HG02642 (cell line): ENCODE measurements at regions not wholly inside any gene's neighbourhood (a gene's known extent, or its start where the extent isn't known, plus 50 kb on each side); places are given as distances from the start of the nearest gene placed in this dataset.
"Not testable (repeated sequence)": the region's sequence is repeated elsewhere in the genome, so short reads cannot be mapped to it uniquely, and the experiment has no call there.

Experiments
- ATAC-seq: cut with Tn5 transposase; IDR thresholded peaks from one replicate; pipeline ENCODE4 v1.9.1; 2021; ENCODE audit warnings: mild to moderate bottlenecking; ENCODE audit not compliant: unreplicated experiment, poor library complexity

DNA sequence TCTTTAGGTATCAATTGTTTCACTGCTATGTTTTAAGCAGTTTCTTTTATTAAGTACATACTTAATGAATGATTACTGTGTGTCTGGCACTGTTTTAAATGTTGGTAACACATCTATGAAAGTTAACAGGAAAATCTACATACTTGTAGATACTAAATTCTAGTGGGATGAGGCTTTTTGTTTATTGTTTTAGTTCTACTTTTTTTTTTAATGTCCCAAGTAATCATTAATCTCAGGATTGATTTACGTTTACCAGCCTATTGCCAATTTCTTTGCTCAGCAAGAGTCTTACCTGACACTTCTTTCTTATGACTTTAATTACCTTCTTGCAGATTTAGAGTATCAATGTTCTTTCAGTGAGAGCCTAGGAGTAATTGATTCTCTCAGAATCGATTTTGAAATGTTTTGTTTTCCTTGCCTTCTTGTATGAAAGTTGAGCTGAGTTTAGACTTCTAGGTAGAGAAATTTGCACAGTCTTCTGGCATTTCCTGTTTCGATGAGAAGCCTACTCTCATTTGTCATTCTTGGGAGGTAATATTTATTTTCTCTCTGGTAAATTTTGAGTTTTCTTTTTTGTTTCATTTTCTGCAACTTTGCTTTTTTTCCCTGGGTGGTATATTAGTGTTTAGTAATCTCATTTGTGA lies 235.2 kb upstream of the ANKRD50 start:
- no peak for ATAC-seq

DNA sequence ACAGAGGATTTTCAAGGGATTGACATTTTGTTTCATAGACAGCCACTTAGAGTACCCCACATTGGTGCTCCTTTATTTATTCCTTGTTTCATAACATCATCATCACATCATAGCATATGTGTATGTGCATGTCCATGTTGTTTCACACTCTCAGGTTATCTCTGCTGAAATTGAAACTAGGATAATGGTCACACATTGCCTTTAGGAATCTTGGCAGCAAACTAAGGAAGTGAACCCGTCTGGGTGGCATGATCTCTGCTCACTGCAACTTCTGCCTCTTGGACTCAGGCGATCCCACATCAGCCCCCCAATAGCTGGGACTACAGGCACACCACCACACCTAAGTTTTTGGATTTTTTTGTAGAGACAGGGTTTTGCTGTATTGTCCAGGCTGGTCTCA lies 234.2 kb upstream of the ANKRD50 start:
- no peak for ATAC-seq

DNA sequence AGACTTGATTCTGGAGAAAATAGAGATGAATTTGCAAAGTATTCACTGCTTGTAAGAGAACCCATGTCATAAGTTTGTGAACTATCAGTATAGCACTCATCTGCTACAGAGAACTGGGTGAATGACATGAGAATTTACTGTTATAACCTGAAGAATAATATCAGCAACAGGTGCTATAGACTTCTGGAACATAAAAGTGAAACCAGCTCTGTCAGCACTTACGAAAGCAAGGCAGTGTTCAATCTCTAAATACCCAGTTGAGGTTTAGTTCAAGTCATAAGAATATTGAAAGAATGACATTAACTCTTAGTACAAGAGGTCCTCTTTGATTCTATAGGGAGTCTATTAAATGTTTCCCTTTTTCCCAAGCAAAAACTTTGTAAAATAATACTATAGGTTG lies 232.9 kb upstream of the ANKRD50 start:
- ATAC-seq, result no peak

DNA sequence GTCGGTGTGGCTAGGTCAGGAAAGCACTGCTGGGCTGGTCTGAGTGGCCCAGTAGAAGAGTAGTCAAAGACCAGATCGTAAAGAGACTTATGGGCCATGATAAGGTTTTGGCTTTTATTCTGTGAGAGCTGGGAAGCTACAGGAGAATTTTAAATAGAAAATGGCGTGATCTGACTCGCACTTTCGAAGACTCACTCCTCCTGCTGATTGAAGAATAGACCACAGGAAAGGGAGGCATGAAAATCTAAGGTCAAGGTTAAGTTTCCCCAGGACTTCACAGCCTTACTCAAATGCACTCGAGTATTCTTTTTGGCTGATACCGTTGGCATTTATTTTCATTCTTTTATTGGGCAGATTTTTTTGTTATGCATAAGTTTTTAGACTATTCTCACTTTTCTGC lies 231.4 kb upstream of the ANKRD50 start:
- no peak for ATAC-seq

DNA sequence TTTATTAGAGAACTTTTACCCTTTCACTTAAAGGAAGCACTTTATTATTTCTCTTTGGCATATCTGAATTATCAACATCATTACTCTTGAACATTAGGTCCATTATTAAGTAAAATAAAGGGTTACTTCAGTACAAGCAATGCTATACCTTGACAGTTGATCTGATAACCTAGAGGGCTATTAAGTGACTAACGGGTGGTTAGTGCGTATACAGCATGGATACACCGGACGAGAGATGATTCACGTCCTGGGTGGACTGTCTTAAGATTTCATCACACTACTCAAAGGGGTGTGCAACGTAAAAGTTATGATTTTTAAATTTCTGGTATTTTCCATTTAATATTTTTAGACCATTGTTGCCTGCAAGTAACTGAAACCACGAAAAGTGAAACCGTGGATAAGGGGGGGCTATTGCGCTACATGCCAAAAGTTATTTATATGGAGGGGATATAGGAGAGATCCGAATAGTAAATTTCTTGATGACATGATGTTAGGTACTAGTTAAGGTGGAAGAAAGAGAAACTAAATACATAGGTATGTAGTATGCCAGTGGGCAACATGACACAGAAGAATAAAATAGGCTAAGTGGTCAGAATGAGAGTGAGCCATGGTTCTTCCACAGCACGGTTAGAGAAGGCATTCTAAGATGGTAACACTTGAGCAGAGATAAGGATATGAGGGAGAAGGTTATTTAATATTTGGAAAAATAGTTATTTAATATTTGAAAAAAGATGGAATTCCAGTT lies 230.8 kb upstream of the ANKRD50 start:
- no peak for ATAC-seq

DNA sequence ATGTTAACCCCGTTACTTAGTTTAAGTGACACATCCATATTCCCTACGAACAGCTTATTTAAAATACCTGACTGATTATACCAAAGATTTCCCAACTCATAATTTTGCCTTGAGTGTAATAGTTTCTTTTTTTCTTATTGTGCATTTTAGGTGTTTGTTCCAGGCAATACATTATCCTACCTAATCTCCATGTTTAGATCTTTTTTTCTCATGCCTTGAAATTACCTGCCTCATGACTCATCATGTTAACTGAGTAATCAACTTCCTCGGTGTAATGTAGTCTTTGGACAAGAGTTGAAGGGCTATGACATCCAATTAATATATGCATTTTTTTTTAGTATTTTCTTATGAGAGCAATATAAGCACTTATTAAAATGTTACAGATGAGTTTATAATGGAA lies 228.7 kb upstream of the ANKRD50 start:
- no peak for ATAC-seq

DNA sequence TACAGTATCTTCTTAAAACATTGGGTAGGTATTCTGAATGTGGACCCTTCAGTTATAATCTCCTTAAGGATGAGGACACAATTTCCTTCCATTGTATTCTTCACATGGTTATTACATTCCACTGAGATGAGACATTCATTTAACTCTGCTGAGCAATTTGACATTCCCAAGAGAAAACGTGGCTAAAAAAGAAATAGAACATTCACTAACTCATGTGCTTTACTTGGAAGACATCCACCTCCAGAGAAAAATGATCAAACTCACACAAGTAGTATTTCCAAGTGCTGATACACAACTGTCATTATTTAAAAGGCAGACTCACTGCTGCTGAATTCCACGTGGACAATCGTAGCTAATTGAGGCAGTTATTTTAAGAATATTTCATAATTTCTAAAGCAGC lies 227.9 kb upstream of the ANKRD50 start:
- ATAC-seq, result no peak

DNA sequence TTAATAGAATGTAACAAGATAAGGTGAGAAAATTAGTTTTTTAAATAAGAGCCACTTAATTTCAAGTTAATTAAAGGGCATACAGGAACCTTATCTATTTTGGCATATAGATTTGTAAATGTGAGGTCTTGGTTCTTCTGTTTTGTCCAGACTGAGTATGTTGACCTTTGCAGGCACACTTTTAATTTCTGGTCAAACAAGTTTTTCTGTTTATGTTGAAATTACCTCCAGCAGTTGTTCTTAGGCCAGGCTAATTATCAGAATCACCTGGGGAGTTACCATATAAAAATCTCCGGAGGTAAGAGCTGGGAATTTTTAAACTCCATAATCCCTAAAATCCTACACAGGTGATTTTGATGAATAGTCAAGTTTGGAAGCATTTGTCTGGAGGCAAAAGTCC lies 227.4 kb upstream of the ANKRD50 start:
- ATAC-seq, result no peak

DNA sequence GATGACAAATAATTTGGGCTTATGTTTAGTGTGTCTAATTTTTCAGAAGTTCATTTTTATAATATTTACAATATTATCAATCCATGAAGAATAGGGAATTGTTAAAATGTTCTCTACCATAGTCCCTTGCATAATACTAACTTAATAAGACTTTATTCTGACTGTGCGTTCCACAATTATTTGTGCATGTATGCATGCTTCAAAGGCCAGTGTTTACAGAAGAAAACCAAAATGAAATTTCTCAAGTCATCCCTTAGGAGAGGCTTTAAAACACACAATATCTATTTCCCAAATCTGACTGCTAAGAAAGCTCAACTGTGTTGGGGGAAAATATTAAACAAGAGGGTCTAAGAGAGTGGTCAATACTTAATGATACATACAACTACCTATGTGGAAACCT lies 226.3 kb upstream of the ANKRD50 start:
- ATAC-seq, result no peak

DNA sequence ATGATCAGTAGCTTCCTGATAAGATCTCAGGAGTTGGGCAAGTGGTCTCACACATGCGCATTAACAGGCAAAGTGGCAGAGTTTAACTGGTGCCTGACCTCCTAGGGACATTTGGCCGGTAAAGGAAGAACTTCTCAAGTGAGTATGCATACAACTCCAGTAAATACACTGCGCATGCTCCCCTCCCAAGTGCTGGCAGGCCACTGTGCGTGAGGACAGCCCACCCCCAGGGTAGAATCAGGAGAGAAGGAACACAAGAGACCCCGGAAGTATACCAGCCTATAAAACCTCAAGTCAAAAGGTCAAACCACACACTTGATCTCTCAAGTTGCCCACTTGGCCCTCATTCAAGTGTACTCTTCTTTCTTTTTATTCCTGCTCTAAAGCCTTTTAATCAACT lies 225.5 kb upstream of the ANKRD50 start:
- no peak for ATAC-seq

DNA sequence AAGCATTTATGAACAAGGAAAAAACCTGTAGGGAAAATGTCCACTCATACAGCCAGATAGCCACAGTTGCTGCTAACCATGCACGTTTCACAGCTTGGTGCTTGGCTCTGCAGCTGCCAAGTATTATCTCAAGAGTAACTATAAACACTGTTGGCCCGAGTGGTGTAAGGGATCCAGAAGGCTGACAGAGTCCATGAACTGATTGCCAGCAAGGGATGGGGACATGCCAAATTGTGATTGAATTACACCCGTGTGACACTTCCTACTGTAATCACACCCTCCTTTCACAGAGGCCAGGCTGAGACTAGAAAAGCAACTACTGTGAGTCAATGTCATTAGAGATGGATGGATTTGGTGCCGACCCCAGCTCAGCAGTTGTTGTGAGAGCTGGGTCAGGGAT lies 223.9 kb upstream of the ANKRD50 start:
- no peak for ATAC-seq

DNA sequence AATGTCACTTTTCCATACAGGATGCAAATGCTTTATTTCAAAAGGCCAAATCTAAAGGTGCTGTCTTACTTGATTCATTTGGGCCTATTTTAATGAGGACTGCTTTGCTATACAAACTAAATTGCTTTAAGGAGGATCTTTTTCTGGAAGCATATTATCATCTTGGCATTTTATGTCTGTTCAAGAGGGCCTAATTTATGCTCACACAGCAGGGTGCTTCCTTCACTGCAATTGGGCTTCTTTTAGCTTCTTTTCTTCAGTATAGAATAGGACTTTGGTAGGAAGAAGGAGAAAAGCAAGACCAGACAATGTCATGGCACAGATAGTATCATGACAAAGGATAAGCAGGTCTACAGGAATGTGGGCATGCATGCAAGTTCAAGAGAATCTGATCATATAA lies 222.4 kb upstream of the ANKRD50 start:
- ATAC-seq, result no peak

DNA sequence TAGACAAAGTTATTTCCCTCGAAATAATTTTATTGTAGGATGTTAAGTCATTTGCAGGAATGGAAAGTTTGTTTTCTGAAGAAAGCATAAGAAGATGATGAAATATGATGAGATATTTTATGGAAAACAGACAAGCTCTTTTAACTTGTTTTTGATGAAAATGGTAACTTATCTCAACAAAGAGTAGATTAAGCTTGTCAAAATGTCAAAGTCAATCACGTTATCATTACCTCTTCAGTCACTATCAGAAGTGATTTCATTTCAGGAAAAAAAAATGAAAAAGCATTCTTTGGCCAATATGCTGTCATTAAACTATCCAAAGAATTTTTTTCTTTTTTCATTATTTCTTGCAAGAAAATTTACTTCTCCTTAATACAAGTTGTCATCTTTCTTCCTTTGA lies 221.0 kb upstream of the ANKRD50 start:
- no peak for ATAC-seq

DNA sequence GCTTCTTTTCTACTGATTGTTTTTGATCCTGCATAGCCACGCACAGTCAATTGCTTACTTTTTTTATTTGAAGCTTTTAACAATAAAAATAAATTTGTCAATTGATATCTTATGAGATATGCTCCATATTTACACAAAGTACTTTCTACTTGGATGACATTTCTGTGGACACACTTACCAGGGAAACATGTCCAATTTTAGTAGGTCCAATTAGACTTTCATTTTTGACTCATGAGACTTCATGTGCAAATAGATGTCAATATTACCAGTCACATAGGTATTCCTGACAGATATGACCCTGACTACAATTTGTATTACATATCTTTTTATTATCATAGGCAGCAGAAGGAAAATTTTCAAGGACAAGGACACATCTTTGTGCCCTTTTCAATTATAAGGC lies 219.9 kb upstream of the ANKRD50 start:
- no peak for ATAC-seq

DNA sequence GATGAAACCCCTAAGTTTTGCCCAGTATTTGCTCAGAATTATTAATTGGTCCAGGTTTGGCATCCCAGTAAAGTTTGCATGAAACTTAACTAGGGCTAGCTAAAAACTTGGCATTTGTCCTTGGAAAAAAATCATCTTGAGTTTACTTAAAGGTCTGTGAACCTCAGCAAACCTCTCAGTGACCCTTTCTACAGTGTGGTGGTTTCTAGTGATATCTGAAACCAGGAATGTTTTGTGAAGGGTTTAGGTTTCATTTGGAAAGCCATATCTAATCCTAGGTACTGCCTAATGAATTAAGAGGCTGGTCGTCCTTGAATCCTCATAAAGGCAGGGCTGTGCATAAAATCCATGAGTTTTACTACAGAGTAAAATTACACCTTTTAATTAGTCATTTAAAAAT lies 218.5 kb upstream of the ANKRD50 start:
- no peak for ATAC-seq

DNA sequence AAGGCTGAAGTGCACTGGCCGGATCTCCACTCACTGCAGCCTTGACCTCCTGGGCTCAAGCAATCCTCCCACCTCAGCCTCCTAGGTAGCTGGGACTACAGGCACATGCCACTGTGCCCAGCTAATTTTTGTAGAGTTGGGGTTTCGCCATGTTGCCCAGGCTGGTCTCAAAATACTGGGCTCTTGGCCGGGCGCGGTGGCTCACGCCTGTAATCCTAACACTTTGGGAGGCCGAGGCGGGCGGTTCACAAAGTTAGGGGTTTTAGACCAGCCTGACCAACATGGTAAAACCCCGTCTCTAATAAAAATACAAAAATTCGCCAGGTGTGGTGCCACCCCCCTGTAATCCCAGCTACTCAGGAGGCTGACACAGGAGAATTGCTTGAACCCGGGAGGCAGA lies 210.2 kb upstream of the ANKRD50 start:
- ATAC-seq, result not testable (repeated sequence)

DNA sequence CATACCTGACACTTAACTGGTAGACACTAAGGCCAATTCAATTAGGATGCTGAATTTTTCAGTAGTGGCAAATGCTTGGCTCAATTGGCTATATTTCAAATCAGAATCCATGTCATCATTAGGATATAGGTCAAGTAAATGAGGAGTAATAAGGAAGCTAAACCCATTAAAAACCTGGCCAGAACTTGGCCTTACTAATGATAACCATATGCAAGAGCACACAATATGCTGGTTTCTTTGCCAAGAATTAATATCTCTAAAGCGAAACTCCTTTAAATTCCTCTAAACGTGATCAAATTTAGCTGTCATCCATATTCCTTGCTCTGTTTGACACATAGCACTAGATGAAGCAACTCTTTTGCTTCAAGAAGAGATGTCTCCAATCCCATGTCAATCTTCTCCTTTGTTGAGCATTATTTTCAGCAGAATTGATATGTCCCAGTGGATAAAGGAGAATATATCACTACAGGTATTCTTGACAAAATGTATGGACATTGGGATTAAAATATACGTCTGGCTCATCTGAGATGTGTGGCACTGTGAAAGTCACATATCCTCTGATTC lies 206.1 kb upstream of the ANKRD50 start:
- no peak for ATAC-seq

DNA sequence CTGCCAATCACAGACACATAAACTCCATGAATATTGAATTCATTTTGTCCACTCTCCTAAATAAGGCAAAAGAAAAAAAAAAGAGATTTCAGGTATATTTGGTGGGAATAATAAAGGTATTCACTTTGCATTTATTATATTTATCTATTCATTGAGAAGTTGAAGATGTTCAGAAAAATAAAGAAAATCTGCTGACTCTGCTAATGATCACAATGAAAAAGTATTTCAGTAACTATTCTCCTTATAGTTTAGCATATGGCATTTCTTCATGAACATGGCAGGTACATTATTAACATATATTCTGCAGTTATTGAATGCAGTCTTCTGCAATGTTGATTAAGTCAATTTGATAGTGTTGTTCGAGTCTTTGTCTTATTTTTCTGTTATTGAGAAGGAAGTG lies 202.5 kb upstream of the ANKRD50 start:
- no peak for ATAC-seq

DNA sequence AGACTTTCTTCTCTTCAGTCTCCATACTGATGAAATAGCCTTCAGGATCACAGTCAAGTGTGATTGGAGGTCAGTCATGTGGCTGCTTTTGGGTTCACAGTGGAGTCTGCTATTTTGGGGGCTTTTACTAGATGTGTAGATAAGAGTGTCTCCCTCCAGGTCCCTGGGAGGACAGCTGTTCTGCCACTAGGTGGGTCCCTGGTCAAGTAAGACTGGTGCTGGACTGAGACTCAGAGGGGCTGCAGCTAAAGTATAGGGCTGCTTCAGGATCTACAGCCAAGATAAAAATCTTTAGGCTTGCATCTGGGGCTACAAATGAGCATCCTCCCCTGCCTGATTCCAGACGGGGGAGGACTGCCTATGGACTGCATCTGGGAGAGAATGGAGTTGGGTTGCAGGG lies 200.7 kb upstream of the ANKRD50 start:
- ATAC-seq, result no peak

DNA sequence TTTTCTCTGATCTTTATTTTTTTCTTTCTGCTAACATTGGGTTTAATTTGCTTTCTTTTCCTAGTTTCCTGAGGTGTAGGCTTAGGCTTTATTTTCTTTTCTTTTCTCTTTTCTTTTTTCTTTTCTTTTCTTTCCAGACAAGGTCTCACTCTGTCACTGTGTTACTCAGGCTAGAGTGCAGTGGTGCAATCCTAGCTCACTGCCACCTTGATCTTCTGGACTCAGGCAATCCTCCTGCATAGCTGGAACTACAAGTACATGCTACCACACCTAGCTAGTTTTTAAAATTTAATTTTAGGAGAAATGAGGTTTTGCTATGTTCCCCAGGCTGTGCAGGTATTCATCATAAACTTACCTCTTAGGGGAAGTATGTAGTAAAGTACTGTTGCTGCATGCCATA lies 197.8 kb upstream of the ANKRD50 start:
- no peak for ATAC-seq

DNA sequence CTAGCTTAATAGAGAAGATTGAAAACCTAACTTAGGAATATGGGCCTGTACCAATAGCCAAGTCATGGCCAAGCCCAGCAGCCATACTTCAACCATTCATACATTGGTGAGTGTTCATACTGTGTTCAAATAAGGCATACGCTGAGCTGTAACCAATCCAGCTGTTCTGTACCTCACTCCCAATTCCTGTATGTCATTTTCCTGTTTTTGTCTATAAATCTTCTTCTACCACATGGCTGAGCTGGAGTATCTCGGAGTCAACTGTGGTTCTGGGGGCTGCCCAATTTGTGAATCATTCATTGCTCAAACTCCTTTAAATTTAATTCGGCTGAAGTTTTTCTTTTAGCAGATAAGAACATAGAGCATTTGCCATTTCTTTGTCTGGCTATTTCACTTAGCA lies 195.3 kb upstream of the ANKRD50 start:
- no peak for ATAC-seq

DNA sequence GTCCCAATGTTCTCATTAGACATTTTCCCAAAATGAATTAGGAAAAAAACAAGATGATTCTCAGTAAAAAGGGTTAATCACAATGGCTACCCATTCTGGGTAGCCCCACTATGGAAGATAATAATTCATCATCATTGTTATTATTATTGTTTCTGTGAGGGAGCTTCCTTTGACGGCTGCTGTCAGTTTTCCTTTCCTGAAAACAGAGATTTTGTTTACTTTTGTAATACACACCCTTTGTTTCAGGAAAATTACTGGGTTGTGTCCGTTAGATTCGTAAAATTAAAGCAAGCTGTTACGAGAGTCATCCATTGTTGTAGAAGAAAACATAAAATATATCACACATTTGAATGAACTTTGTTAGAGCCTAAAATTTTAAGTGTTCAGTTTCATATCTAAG lies 192.9 kb upstream of the ANKRD50 start:
- no peak for ATAC-seq
